Keratinocyte (primary cell): ENCODE measurements at regions not wholly inside any gene's neighbourhood (a gene's known extent, or its start where the extent isn't known, plus 50 kb on each side); places are given as distances from the start of the nearest gene placed in this dataset.

Experiments used
- CTCF ChIP-seq, 3 experiments: IDR thresholded peaks in 1 of 3; conservative IDR thresholded peaks in 1 of 3; optimal IDR thresholded peaks in 1 of 3; 2 replicates in 2 of 3; 3 replicates in 1 of 3; pipeline versions ENCODE3 to v1.5.1; 2011; ENCODE audit warnings: low read length in 3 of 3, mild to moderate bottlenecking in 3 of 3, moderate library complexity in 2 of 3, control low read depth in 1 of 3, inconsistent platforms in 1 of 3; ENCODE audit not compliant: insufficient read depth in 2 of 3; ENCODE audit errors: extremely low read depth in 1 of 3
- EZH2 ChIP-seq: IDR thresholded peaks from one replicate; pipeline ENCODE4 v1.6.1; 2012; ENCODE audit warnings: inconsistent platforms, mild to moderate bottlenecking, low read length, moderate library complexity

- TF ChIP-seq CTCF (optimal IDR thresholded peaks at IDR 0.05 in 1 of 3, IDR thresholded peaks at IDR 0.05 in 1 of 3, conservative IDR thresholded peaks at IDR 0.05 in 1 of 3; ENCODE audit: extremely low read depth in 1 of 3, insufficient read depth in 2 of 3, low read length in 3 of 3) (no peak), EZH2 (no peak)
Observed at GRCh38 chr13:65593298-65593874, 1636.8 kb downstream of the PCDH9 start.
